Fibroblast of lung (primary cell): ENCODE measurements at regions not wholly inside any gene's neighbourhood (a gene's known extent, or its start where the extent isn't known, plus 50 kb on each side); places are given as distances from the start of the nearest gene placed in this dataset.
A peak's percentile ranks its signal among the peaks of the same experiment; 100 is the strongest.

ENCODE experiments used
- DNase-seq, 2 donors: peaks; one replicate each; pipeline versions ENCODE4 v3.0.0 to v3.0.0-alpha.2; 2010; ENCODE audit warnings: low read depth in 2 of 2
- H2AFZ ChIP-seq: 2 replicates; pipeline ENCODE4 v1.5.1; 2012; ENCODE audit warnings: low read length, control low read depth, inconsistent platforms
- H3K27ac ChIP-seq: 2 replicates; pipeline ENCODE4 v1.5.1; 2011; ENCODE audit warnings: low read length, control low read depth; ENCODE audit not compliant: insufficient read depth
- H3K27me3 ChIP-seq: 2 replicates; pipeline ENCODE4 v1.5.1; 2011; ENCODE audit warnings: mild to moderate bottlenecking, low read length; ENCODE audit not compliant: control insufficient read depth, insufficient read depth
- H3K36me3 ChIP-seq: 2 replicates; pipeline ENCODE4 v1.5.1; 2011; ENCODE audit warnings: low read length; ENCODE audit not compliant: control insufficient read depth, insufficient read depth
- H3K4me1 ChIP-seq: 2 replicates; pipeline ENCODE4 v1.5.1; 2011; ENCODE audit warnings: low read length; ENCODE audit not compliant: control insufficient read depth, insufficient read depth; ENCODE audit errors: extremely low read depth
- H3K4me2 ChIP-seq: 2 replicates; pipeline ENCODE4 v1.5.1; 2011; ENCODE audit warnings: low read length, control low read depth; ENCODE audit not compliant: insufficient read depth; ENCODE audit errors: extremely low read depth
- H3K4me3 ChIP-seq, 4 experiments: fragments of 200-600 bp in 1 of 4; sonication (generic) in 1 of 4; replicated peaks in 1 of 4; 2 replicates each; pipeline ENCODE4 v1.5.1; 2011 to 2016; ENCODE audit warnings: low read length in 4 of 4, low read depth in 3 of 4, mild to moderate bottlenecking in 3 of 4, control low read depth in 2 of 4, inconsistent platforms in 1 of 4, mixed read lengths in 1 of 4; ENCODE audit not compliant: insufficient read depth in 1 of 4; ENCODE audit errors: control extremely low read depth in 1 of 4
- H3K79me2 ChIP-seq: 2 replicates; pipeline ENCODE4 v1.5.1; 2012; ENCODE audit warnings: mild to moderate bottlenecking, low read length, inconsistent platforms; ENCODE audit not compliant: control insufficient read depth, insufficient read depth
- H3K9ac ChIP-seq: 2 replicates; pipeline ENCODE4 v1.5.1; 2011; ENCODE audit warnings: mild to moderate bottlenecking, low read length, control low read depth; ENCODE audit not compliant: insufficient read depth
- H3K9me3 ChIP-seq: 2 replicates; pipeline ENCODE4 v1.5.1; 2012; ENCODE audit warnings: low read depth, low read length; ENCODE audit not compliant: control insufficient read depth, insufficient read depth
- H4K20me1 ChIP-seq: 2 replicates; pipeline ENCODE4 v1.5.1; 2011; ENCODE audit warnings: low read length; ENCODE audit not compliant: control insufficient read depth, insufficient read depth; ENCODE audit errors: extremely low read depth
- EZH2 ChIP-seq: IDR thresholded peaks from 2 replicates; pipeline ENCODE4 v1.5.1; 2012; ENCODE audit warnings: low read length, control low read depth, mild to moderate bottlenecking; ENCODE audit errors: missing control alignments
- TF ChIP-seq, protein P1 (sequence below), 2 donors: IDR thresholded peaks in 1 of 2; conservative IDR thresholded peaks in 1 of 2; 1 replicate in 1 of 2; 2 replicates in 1 of 2; pipeline ENCODE4 v1.5.1; 2011 to 2012; ENCODE audit warnings: low read length in 2 of 2, control low read depth in 1 of 2, inconsistent platforms in 1 of 2, low read depth in 1 of 2, mild to moderate bottlenecking in 1 of 2

DNA sequence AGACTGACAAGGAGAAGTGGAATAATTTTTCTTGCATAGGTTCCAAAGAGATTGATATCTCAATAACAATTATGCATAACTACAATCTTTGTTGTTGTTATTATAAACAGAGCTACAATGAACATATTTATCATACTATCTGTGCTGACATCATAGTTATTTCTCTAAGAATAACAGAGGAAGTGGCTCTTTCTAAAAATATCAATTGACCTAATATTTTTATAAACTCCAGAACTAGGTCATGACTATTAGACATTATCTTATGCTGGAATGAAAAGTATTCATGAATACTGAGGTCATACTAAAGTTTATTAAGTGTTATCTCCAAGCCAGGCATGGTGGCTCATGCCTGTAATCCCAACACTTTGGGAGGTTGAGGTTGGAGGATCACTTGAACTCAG is 114.1 kb downstream of the DCLK3 start:
- Histone ChIP-seq H2AFZ (no peak overlapping the region), H3K27ac (no peak overlapping the region), H3K9me3 (no peaks in the 10 kb centered on the region), H3K36me3 (no peaks in the 10 kb centered on the region), H3K4me2 (no peak overlapping the region), H3K27me3 (no peaks in the 10 kb centered on the region), H3K4me3 (no peak overlapping the region), H3K9ac (no peak overlapping the region), H4K20me1 (no peaks in the 10 kb centered on the region), H3K4me1 (peaks cover 10% of the 10 kb centered on the region), H3K79me2 (no peaks in the 10 kb centered on the region)
- DNase-seq, result peak; percentile 33 to 82
- no peak for TF ChIP-seq EZH2
- TF ChIP-seq, protein P1, sequence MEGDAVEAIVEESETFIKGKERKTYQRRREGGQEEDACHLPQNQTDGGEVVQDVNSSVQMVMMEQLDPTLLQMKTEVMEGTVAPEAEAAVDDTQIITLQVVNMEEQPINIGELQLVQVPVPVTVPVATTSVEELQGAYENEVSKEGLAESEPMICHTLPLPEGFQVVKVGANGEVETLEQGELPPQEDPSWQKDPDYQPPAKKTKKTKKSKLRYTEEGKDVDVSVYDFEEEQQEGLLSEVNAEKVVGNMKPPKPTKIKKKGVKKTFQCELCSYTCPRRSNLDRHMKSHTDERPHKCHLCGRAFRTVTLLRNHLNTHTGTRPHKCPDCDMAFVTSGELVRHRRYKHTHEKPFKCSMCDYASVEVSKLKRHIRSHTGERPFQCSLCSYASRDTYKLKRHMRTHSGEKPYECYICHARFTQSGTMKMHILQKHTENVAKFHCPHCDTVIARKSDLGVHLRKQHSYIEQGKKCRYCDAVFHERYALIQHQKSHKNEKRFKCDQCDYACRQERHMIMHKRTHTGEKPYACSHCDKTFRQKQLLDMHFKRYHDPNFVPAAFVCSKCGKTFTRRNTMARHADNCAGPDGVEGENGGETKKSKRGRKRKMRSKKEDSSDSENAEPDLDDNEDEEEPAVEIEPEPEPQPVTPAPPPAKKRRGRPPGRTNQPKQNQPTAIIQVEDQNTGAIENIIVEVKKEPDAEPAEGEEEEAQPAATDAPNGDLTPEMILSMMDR (conservative IDR thresholded peaks at IDR 0.05 in 1 of 2, IDR thresholded peaks at IDR 0.05 in 1 of 2; ENCODE audit: low read depth in 1 of 2, low read length in 2 of 2), result no peak

DNA sequence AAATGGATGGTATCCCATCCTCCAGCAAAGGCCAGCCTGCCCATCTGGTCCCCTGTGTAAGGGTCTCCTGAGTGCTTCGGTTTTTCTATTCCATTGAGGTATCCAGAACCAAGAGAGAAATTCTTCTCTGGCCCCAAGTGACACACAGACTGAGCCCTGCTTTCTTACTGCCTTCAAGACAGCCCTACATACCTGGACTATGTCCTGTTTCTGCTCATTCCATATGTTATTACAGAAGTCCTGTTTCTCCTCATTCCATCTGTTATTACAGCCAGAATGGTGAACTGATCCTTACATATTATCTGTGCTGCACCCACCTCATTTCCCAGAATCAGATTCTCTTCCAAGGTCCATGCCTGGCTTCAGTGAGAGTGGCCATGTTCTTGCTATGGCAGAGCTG is 115.2 kb downstream of the DCLK3 start:
- Histone ChIP-seq H3K9me3 (no peaks in the 10 kb centered on the region), H3K79me2 (no peaks in the 10 kb centered on the region), H3K27ac (no peak overlapping the region), H3K27me3 (no peaks in the 10 kb centered on the region), H4K20me1 (no peaks in the 10 kb centered on the region), H3K4me2 (no peak overlapping the region), H3K4me1 (peaks cover 10% of the 10 kb centered on the region), H3K36me3 (no peaks in the 10 kb centered on the region), H3K9ac (no peak overlapping the region), H3K4me3 (no peak overlapping the region), H2AFZ (no peak overlapping the region)
- no peak for TF ChIP-seq EZH2
- TF ChIP-seq, protein P1 (conservative IDR thresholded peaks at IDR 0.05 in 1 of 2, IDR thresholded peaks at IDR 0.05 in 1 of 2; ENCODE audit: low read depth in 1 of 2, low read length in 2 of 2), result no peak
- DNase-seq, result peak in 1 of 2 donors; percentile 29

DNA sequence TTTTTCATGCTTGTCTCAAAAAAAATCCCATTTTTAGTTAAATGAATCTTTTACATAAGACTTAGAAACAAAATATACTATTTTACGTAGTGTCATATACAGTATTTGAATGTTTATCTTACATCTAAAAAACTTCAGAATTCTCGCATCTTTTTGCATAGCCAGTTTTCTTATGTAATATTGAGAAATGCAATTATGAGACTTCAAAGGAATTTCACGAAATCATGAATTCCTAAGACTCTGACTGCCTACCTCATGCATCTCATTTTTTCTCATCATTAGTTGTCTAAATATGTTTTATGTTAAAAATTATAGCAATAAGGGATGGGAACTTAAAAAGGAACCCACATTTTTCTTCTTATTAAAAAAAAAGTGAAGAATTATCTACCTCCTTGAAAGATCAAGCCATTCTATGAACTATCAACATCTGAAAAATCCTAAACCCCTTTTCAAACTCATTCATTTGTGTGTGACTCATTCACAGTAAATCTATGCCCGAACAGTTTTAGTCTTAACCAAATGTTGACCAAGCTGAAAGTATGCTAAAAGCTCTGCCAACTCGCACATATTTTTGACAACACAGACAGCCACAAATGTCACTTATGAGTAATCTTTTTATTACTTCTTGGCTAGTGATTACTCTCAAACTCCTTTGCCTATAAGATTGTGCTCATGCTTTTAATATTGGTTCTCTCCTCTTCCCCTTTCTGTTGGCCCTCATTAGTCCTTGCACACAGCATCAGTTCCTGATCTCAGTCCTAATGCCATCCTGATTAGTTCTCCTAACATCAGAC is 115.9 kb downstream of the DCLK3 start:
- H3K36me3 ChIP-seq, result no peaks in the 10 kb centered on the region
- H3K4me3 ChIP-seq, result no peak overlapping the region
- no peaks in the 10 kb centered on the region for H3K79me2 ChIP-seq
- H4K20me1 ChIP-seq, result no peaks in the 10 kb centered on the region
- no peaks in the 10 kb centered on the region for H3K27me3 ChIP-seq
- no peak overlapping the region for H3K4me2 ChIP-seq
- no peak overlapping the region for H3K27ac ChIP-seq
- peak; percentile 86 to 98 for DNase-seq
- peaks cover 10% of the 10 kb centered on the region for H3K4me1 ChIP-seq
- no peak overlapping the region for H3K9ac ChIP-seq
- TF ChIP-seq, protein P1 (conservative IDR thresholded peaks at IDR 0.05 in 1 of 2, IDR thresholded peaks at IDR 0.05 in 1 of 2; ENCODE audit: low read depth in 1 of 2, low read length in 2 of 2), result no peak
- TF ChIP-seq EZH2, result no peak
- H3K9me3 ChIP-seq, result no peaks in the 10 kb centered on the region
- no peak overlapping the region for H2AFZ ChIP-seq
